Tibial nerve (tissue), 4 donors: ENCODE measurements at regions not wholly inside any gene's neighbourhood (a gene's known extent, or its start where the extent isn't known, plus 50 kb on each side); places are given as distances from the start of the nearest gene placed in this dataset.

Source experiments
- CTCF ChIP-seq, 5 experiments: fragments of 200-600 bp in 3 of 5; fragments of 450-650 bp in 2 of 5; sonication (generic) in 3 of 5; IDR thresholded peaks; one replicate each; pipeline ENCODE4 v1.5.1; 2016 to 2019; ENCODE audit warnings: antibody characterized with exemption in 5 of 5, mild to moderate bottlenecking in 3 of 5, moderate library complexity in 2 of 5
- EP300 ChIP-seq, 2 donors: sonication (generic); formaldehyde crosslinking; IDR thresholded peaks; one replicate each; pipeline ENCODE4 v1.6.1; 2017; ENCODE audit warnings: antibody characterized with exemption in 2 of 2, mild to moderate bottlenecking in 1 of 2
- POLR2A ChIP-seq, 2 donors: fragments of 450-650 bp; IDR thresholded peaks; one replicate each; pipeline ENCODE4 v1.6.1; 2017; ENCODE audit warnings: antibody characterized with exemption in 2 of 2, mild to moderate bottlenecking in 2 of 2, moderate library complexity in 2 of 2

- TF ChIP-seq EP300 (IDR thresholded peaks at IDR 0.05), result no peak
- TF ChIP-seq POLR2A (IDR thresholded peaks at IDR 0.05), result no peak
- TF ChIP-seq CTCF (IDR thresholded peaks at IDR 0.05), result no peak
Observed at GRCh38 chr4:130288576-130288975, 1192.6 kb downstream of the C4orf33 start.
